ENCODE measurements at regions not wholly inside any gene's neighbourhood (a gene's known extent, or its start where the extent isn't known, plus 50 kb on each side); places are given as distances from the start of the nearest gene placed in this dataset.

DNA sequence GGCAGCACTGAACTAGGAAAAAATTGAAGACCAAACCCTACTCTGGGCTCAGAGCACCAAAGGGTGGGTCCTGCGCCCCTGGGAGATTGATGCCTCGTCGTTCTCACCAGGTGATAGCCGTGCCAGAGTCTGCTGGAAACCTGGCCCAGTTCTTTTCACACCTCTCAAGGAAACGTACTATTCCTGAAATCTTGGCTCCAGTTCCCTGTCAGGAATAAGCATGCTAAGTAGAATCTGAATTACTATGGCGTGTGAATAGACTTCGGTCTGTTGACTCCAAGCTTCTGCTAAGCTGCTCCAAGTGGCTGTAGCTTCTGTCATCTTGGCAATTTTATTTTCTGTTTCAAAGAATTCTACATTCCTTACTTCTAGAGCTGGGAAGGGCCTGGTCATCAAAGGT lies 75.4 kb downstream of the MARCHF4 start:
- Histone ChIP-seq H3K4me3 (no peak overlapping the region), H3K4me1 (ENCODE audit: control insufficient read depth in 1 of 2, low read depth in 2 of 2) (no peaks in the 10 kb centered on the region), H3K36me3 (no peaks in the 10 kb centered on the region), H3K27ac (no peak overlapping the region), H3K9me3 (no peaks in the 10 kb centered on the region), H3K27me3 (replicated peaks; ENCODE audit: insufficient read depth) (no peaks in the 10 kb centered on the region)
- ATAC-seq (ENCODE audit: insufficient number of reproducible peaks, low FRiP score, low read depth) (no peak), DNase-seq (ENCODE audit: low spot score) (no peak)
- TF ChIP-seq, protein P1, sequence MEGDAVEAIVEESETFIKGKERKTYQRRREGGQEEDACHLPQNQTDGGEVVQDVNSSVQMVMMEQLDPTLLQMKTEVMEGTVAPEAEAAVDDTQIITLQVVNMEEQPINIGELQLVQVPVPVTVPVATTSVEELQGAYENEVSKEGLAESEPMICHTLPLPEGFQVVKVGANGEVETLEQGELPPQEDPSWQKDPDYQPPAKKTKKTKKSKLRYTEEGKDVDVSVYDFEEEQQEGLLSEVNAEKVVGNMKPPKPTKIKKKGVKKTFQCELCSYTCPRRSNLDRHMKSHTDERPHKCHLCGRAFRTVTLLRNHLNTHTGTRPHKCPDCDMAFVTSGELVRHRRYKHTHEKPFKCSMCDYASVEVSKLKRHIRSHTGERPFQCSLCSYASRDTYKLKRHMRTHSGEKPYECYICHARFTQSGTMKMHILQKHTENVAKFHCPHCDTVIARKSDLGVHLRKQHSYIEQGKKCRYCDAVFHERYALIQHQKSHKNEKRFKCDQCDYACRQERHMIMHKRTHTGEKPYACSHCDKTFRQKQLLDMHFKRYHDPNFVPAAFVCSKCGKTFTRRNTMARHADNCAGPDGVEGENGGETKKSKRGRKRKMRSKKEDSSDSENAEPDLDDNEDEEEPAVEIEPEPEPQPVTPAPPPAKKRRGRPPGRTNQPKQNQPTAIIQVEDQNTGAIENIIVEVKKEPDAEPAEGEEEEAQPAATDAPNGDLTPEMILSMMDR (IDR thresholded peaks at IDR 0.05): no peak

DNA sequence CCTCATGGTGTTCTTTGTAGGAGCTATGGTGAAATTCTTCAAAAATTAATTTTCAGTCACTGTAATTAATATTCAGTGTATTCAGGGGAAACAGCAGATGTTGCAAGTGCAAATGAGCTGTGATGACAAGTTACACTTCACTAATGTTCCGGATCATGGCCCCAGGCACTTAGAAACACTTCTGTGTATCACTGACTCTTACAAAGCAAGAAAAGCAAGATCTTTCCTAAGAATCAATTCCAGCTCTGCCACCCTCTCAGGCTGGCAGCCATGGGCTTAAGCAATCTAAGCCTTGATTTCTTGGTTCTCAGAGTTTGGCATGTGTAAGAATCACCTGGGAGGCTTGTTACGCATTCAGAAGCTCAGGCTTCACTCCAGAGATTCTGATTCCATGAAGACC lies 78.0 kb downstream of the MARCHF4 start:
- H3K9me3 ChIP-seq: no peaks in the 10 kb centered on the region
- no peaks in the 10 kb centered on the region for H3K36me3 ChIP-seq
- DNase-seq (ENCODE audit: low spot score): no peak
- no peaks in the 10 kb centered on the region for H3K4me1 ChIP-seq (ENCODE audit: control insufficient read depth in 1 of 2, low read depth in 2 of 2)
- H3K27ac ChIP-seq: no peak overlapping the region
- ATAC-seq (ENCODE audit: insufficient number of reproducible peaks, low FRiP score, low read depth): no peak
- no peak overlapping the region for H3K4me3 ChIP-seq
- TF ChIP-seq, protein P1 (IDR thresholded peaks at IDR 0.05): no peak
- no peaks in the 10 kb centered on the region for H3K27me3 ChIP-seq (replicated peaks; ENCODE audit: insufficient read depth)

DNA sequence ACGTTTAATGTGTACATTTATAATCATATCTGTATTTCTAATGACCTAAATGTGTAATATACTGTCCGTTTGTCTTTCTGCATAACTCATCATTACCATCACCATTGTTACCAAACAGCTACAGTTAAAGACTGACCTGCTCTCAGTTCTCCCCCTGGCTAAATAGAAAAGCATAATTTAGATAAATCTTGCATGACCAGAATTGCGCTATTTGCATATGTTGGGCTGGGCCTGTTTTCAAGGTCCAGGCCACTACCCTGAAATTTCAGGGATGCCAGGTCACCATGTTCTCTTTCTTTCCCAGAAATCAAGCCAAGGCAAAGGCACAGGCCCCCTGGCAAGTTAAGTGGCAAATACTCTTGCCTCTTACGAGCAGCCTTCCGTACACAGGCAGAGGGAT lies 78.4 kb downstream of the MARCHF4 start:
- no peaks in the 10 kb centered on the region for H3K36me3 ChIP-seq
- TF ChIP-seq, protein P1 (IDR thresholded peaks at IDR 0.05): no peak
- ATAC-seq (ENCODE audit: insufficient number of reproducible peaks, low FRiP score, low read depth) (no peak), DNase-seq (ENCODE audit: low spot score) (no peak)
- H3K4me3 ChIP-seq: no peak overlapping the region
- no peaks in the 10 kb centered on the region for H3K9me3 ChIP-seq
- no peak overlapping the region for H3K27ac ChIP-seq
- H3K4me1 ChIP-seq (ENCODE audit: control insufficient read depth in 1 of 2, low read depth in 2 of 2): no peaks in the 10 kb centered on the region
- H3K27me3 ChIP-seq (replicated peaks; ENCODE audit: insufficient read depth): no peaks in the 10 kb centered on the region

DNA sequence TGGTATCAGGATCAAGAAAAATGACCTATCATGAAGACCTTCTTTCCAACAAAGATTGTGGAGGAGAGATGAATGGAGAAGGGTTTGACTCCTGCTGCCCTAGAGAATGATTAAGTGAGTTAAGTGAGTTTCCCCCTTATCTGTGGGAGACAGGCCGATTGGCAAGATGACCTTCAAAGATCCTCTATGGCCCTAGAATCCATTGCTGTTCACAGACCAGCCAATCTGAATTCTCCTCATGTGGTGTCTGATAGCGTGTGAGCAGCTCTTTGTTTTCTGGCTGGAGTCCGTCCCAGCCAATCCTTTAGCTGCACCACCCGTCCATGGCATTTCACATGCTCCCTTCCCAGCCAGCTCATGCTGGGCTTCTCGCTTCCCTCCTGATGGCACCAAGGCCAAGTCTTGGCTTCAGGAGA lies 79.4 kb downstream of the MARCHF4 start:
- no peak for DNase-seq (ENCODE audit: low spot score)
- no peaks in the 10 kb centered on the region for H3K4me1 ChIP-seq (ENCODE audit: control insufficient read depth in 1 of 2, low read depth in 2 of 2)
- H3K27ac ChIP-seq: no peak overlapping the region
- no peaks in the 10 kb centered on the region for H3K36me3 ChIP-seq
- TF ChIP-seq, protein P1 (IDR thresholded peaks at IDR 0.05): no peak
- no peak for ATAC-seq (ENCODE audit: insufficient number of reproducible peaks, low FRiP score, low read depth)
- no peaks in the 10 kb centered on the region for H3K27me3 ChIP-seq (replicated peaks; ENCODE audit: insufficient read depth)
- H3K9me3 ChIP-seq: no peaks in the 10 kb centered on the region
- H3K4me3 ChIP-seq: no peak overlapping the region

DNA sequence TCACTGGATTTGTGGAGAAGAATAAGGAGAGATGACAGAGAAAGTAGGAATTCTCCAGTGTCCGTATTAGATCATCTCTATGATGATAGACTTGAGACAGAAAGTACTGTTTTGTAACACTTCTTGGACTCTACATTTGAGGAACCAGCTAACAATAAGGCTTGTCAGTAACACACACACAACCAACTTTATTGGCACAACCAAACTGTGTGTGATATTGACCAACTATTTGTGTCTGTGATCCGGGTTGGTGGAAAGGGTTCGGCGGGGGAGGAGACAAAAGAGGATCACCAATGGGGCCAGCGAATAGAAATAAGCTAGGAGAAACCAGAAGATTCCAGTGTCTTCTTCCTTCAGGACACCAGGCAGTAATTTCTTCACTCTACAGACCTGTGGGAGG lies 79.8 kb downstream of the MARCHF4 start:
- TF ChIP-seq, protein P1 (IDR thresholded peaks at IDR 0.05): no peak
- H3K4me1 ChIP-seq (ENCODE audit: control insufficient read depth in 1 of 2, low read depth in 2 of 2): no peaks in the 10 kb centered on the region
- DNase-seq (ENCODE audit: low spot score): no peak
- no peak for ATAC-seq (ENCODE audit: insufficient number of reproducible peaks, low FRiP score, low read depth)
- no peaks in the 10 kb centered on the region for H3K27me3 ChIP-seq (replicated peaks; ENCODE audit: insufficient read depth)
- no peak overlapping the region for H3K4me3 ChIP-seq
- H3K27ac ChIP-seq: no peak overlapping the region
- H3K9me3 ChIP-seq: no peaks in the 10 kb centered on the region
- H3K36me3 ChIP-seq: no peaks in the 10 kb centered on the region
